GM12875 (cell line): ENCODE measurements at regions not wholly inside any gene's neighbourhood (a gene's known extent, or its start where the extent isn't known, plus 50 kb on each side); places are given as distances from the start of the nearest gene placed in this dataset.

Experiments used
- H3K4me3 ChIP-seq: one replicate; pipeline ENCODE4 v1.5.1; 2011; ENCODE audit warnings: low read depth, low read length, control low read depth
- CTCF ChIP-seq: IDR thresholded peaks from 2 replicates; pipeline ENCODE4 v1.5.1; 2011; ENCODE audit warnings: low read depth, mild to moderate bottlenecking, control low read depth, inconsistent platforms, low read length, moderate library complexity, borderline replicate concordance; ENCODE audit not compliant: insufficient read depth

DNA sequence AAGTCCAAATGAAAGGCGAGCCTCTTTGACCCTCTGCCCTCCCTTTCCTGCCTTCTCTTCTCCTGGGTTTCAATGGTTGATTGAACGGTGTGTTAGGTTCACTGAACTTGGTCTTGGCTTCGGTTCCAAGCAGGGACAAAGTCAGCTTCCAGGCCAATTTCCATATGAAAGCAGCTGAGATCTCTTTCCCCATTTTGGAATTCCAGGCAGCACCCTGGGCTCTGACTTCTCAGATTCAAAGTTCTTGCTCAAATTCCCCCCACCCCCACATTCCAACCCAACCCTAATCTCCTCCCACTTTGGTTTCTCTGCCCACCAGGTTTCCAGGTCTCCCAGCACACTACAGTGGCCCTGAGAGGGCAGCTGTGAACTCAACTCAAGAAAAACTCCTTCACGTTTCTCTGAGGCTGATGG, 231.0 kb downstream of the INSIG2 start:
- TF ChIP-seq CTCF, result no peak
- H3K4me3 ChIP-seq, result no peak overlapping the region

GRCh38 chr2:118315606-118316005, 227.3 kb downstream of the INSIG2 start:
- H3K4me3 ChIP-seq, result no peak overlapping the region
- TF ChIP-seq CTCF, result no peak

DNA sequence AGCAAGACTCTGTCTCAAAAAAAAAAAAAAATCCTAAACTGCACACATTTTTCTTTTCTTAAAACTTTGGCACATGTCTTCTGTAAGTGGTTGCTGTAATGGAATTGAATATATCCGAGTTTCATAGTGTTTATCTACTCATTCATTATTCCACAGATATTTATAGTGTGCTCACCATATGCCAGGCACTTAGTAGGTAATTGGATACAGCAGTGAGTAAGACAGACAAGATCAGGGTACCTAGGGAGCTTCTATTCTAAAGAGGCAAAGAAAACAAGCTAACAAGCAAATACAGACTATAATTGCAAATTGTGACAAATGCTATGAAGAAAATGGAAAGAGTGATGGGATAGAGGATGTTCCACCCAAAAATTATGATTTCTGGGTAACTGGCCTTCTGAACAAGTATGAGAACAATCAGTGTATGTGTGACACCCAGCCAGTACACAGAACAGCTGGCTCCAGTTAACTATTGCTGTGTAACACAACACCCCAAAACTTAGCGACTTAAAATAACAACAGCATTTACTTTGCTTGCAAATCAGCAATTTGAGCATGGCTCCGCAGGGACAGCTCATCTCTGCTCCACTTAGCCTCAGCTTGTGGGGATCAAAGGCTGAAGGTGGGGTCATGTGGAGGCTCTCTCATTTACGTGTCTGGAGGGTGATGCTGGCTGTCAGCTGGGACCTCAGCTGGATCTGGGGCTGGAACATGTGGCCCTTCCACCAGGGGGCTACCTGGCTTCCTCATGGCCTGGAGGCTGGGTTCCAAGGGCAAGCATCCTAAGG, 224.9 kb downstream of the INSIG2 start:
- H3K4me3 ChIP-seq, result no peak overlapping the region
- peak; percentile 17; the same call in 1 of the 2 replicates for TF ChIP-seq CTCF

GRCh38 chr2:118310681-118311429, 222.6 kb downstream of the INSIG2 start:
- no peak for TF ChIP-seq CTCF
- H3K4me3 ChIP-seq, result peak overlapping the region; percentile 41

DNA sequence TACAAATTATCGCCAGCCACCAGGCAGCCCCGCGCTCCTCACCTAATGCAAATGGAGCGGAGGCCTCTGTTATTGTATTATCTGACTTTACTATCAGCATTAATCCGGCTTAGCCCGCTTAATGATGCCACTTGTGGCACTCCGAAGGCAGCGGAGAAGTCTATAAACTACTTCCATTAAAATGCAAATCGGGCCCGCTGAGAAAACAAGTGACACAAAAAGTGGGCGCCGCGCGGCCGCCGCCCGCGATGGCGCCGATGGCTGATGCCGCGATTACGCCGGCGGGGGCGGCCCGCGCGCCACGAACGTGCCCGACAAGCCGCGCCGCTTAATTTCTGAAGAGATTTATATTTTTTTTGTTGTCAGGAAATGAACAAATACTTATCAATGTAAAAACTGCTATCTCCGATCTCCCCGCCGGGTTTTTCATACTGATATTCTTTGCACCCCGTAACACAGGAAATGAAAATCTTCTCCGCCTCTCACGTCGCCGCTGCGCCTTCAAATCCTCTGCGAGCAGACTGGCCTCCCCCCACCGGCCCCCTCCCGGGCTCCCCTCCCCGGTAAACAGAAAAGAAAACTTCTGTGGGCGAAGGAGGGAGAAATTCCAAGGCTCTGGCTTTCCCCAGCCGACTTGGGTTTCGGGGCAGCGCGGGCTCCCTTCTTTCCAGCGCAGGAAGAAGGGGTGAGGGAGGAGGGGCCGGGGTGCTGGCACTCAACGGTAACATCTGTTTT, 221.8 kb downstream of the INSIG2 start:
- H3K4me3 ChIP-seq, result peak overlapping the region; percentile 41
- no peak for TF ChIP-seq CTCF

GRCh38 chr2:118309257-118309945, 221.1 kb downstream of the INSIG2 start:
- H3K4me3 ChIP-seq, result no peak overlapping the region
- no peak for TF ChIP-seq CTCF
